Smooth muscle cell (in vitro differentiated cells): ENCODE measurements at regions not wholly inside any gene's neighbourhood (a gene's known extent, or its start where the extent isn't known, plus 50 kb on each side); places are given as distances from the start of the nearest gene placed in this dataset.

ENCODE experiments used
- DNase-seq: peaks from one replicate; lab custom pipeline; 2025; ENCODE audit not compliant: unreplicated experiment; lab: John Stamatoyannopoulos, UW
- H2AFZ ChIP-seq: fragments of 200-600 bp; sonication (generic); 2 replicates; pipeline ENCODE4 v1.6.0; 2016; ENCODE audit warnings: antibody characterized with exemption, low read depth, mild to moderate bottlenecking
- H3F3A ChIP-seq: fragments of 200-600 bp; sonication (generic); 2 replicates; pipeline ENCODE4 v1.6.0; 2017; ENCODE audit warnings: antibody characterized with exemption, low read depth
- H3K27ac ChIP-seq: fragments of 200-600 bp; sonication (generic); 2 replicates; pipeline ENCODE4 v1.5.1; 2016; ENCODE audit warnings: low read depth, mild to moderate bottlenecking
- H3K27me3 ChIP-seq: fragments of 200-600 bp; sonication (generic); 2 replicates; pipeline ENCODE4 v1.6.1; 2016; ENCODE audit warnings: low read depth, mild to moderate bottlenecking
- H3K36me3 ChIP-seq: fragments of 200-600 bp; sonication (generic); 2 replicates; pipeline ENCODE4 v1.5.1; 2016; ENCODE audit warnings: low read depth
- H3K4me1 ChIP-seq: fragments of 200-600 bp; sonication (generic); 2 replicates; pipeline ENCODE4 v1.5.1; 2016; ENCODE audit warnings: low read depth
- H3K4me2 ChIP-seq: fragments of 200-600 bp; sonication (generic); 2 replicates; pipeline ENCODE4 v1.6.0; 2016; ENCODE audit warnings: mild to moderate bottlenecking
- H3K4me3 ChIP-seq: fragments of 200-600 bp; sonication (generic); 2 replicates; pipeline ENCODE4 v1.5.1; 2016; ENCODE audit warnings: mild to moderate bottlenecking
- H3K79me2 ChIP-seq: fragments of 200-600 bp; sonication (generic); 2 replicates; pipeline ENCODE4 v1.6.0; 2016; ENCODE audit warnings: low read depth, mild to moderate bottlenecking
- H3K9ac ChIP-seq: fragments of 200-600 bp; sonication (generic); 2 replicates; pipeline ENCODE4 v1.6.0; 2016; ENCODE audit warnings: low read depth
- H3K9me3 ChIP-seq: fragments of 200-600 bp; sonication (generic); replicated peaks from 2 replicates; pipeline ENCODE4 v1.5.1; 2016; ENCODE audit warnings: low read depth
- H4K20me1 ChIP-seq: fragments of 200-600 bp; sonication (generic); 2 replicates; pipeline ENCODE4 v1.6.0; 2016; ENCODE audit warnings: low read depth
- CTCF ChIP-seq: fragments of 200-600 bp; sonication (generic); IDR thresholded peaks from 2 replicates; pipeline ENCODE4 v1.5.1; 2017; ENCODE audit warnings: borderline replicate concordance, mild to moderate bottlenecking, antibody characterized with exemption; ENCODE audit not compliant: insufficient read depth, poor library complexity, severe bottlenecking
- WGBS: methylation state at CpG from one replicate; pipeline ENCODE4 v1.1.7; 2016; ENCODE audit warnings: low lambda C conversion rate; 5-methylcytosine and 5-hydroxymethylcytosine counted together

- Histone ChIP-seq H3K4me1 (peaks cover 3% of the 10 kb centered on the region), H3K27ac (no peak overlapping the region), H3K9me3 (no peaks in the 10 kb centered on the region), H2AFZ (no peak overlapping the region), H3K79me2 (no peaks in the 10 kb centered on the region), H3K27me3 (no peaks in the 10 kb centered on the region), H3K36me3 (no peaks in the 10 kb centered on the region), H4K20me1 (no peaks in the 10 kb centered on the region), H3K9ac (no peak overlapping the region), H3K4me2 (no peak overlapping the region), H3F3A (no peaks in the 10 kb centered on the region), H3K4me3 (no peak overlapping the region)
- DNase-seq, result no peak
- 89% methylated on average over 3 of the region's 3 CpGs for WGBS
- TF ChIP-seq CTCF, result no peak
Observed at GRCh38 chr5:81866994-81867393, 104.8 kb upstream of the ATG10 start.

GRCh38 chr5:81860778-81861177 lies 109.9 kb upstream of the SSBP2 start:
- Histone ChIP-seq H3K4me1 (peaks cover 17% of the 10 kb centered on the region), H3K4me2 (no peak overlapping the region), H3K27ac (no peak overlapping the region), H2AFZ (no peak overlapping the region), H3K36me3 (no peaks in the 10 kb centered on the region), H3F3A (no peaks in the 10 kb centered on the region), H3K9me3 (no peaks in the 10 kb centered on the region), H4K20me1 (no peaks in the 10 kb centered on the region), H3K27me3 (no peaks in the 10 kb centered on the region), H3K9ac (no peak overlapping the region), H3K4me3 (no peak overlapping the region), H3K79me2 (no peaks in the 10 kb centered on the region)
- TF ChIP-seq CTCF, result no peak
- WGBS, result 100% methylated on average over 1 of the region's 1 CpG
- DNase-seq, result no peak

- no peaks in the 10 kb centered on the region for H4K20me1 ChIP-seq
- H3K9ac ChIP-seq, result no peak overlapping the region
- H2AFZ ChIP-seq, result peak overlapping the region; percentile 40
- H3K4me1 ChIP-seq, result peaks cover 24% of the 10 kb centered on the region
- no peaks in the 10 kb centered on the region for H3K36me3 ChIP-seq
- DNase-seq, result no peak
- no peaks in the 10 kb centered on the region for H3K9me3 ChIP-seq
- TF ChIP-seq CTCF, result no peak
- no peak overlapping the region for H3K4me3 ChIP-seq
- H3K4me2 ChIP-seq, result no peak overlapping the region
- WGBS, result 60% methylated on average over 6 of the region's 6 CpGs
- no peaks in the 10 kb centered on the region for H3K79me2 ChIP-seq
- H3K27ac ChIP-seq, result no peak overlapping the region
- no peaks in the 10 kb centered on the region for H3F3A ChIP-seq
- H3K27me3 ChIP-seq, result no peaks in the 10 kb centered on the region
Observed at GRCh38 chr5:81859624-81860023, 108.7 kb upstream of the SSBP2 start.
